Karpas-422 (cell line): ENCODE measurements at regions not wholly inside any gene's neighbourhood (a gene's known extent, or its start where the extent isn't known, plus 50 kb on each side); places are given as distances from the start of the nearest gene placed in this dataset.

Source experiments
- DNase-seq: peaks from one replicate; pipeline ENCODE4 v3.0.0-alpha.2; 2015
- H2AFZ ChIP-seq: fragments of 200-600 bp; sonication (generic); 2 replicates; pipeline ENCODE4 v1.6.1; 2014; ENCODE audit warnings: antibody characterized with exemption, low read length, mixed read lengths
- H3K27ac ChIP-seq: fragments of 200-600 bp; sonication (generic); 2 replicates; pipeline ENCODE4 v1.5.1; 2014; ENCODE audit warnings: mild to moderate bottlenecking, low read length, moderate library complexity
- H3K27me3 ChIP-seq: fragments of 200-600 bp; sonication (generic); 2 replicates; pipeline ENCODE4 v1.6.1; 2014; ENCODE audit warnings: low read length, mixed read lengths
- H3K36me3 ChIP-seq: fragments of 200-600 bp; sonication (generic); 2 replicates; pipeline ENCODE4 v1.6.1; 2014; ENCODE audit warnings: low read length, mixed read lengths; ENCODE audit not compliant: insufficient read depth
- H3K4me1 ChIP-seq: fragments of 200-600 bp; sonication (generic); 2 replicates; pipeline ENCODE4 v1.6.1; 2014; ENCODE audit warnings: mild to moderate bottlenecking, low read length, mixed read lengths
- H3K4me2 ChIP-seq: fragments of 200-600 bp; sonication (generic); 2 replicates; pipeline ENCODE4 v1.6.1; 2014; ENCODE audit warnings: low read length, low read depth, mild to moderate bottlenecking; ENCODE audit not compliant: poor library complexity, severe bottlenecking
- H3K4me3 ChIP-seq: fragments of 200-600 bp; sonication (generic); 2 replicates; pipeline ENCODE4 v1.5.1; 2014; ENCODE audit warnings: mild to moderate bottlenecking, antibody characterized with exemption, low read length, mixed read lengths
- H3K79me2 ChIP-seq: fragments of 200-600 bp; sonication (generic); 2 replicates; pipeline ENCODE4 v1.6.1; 2014; ENCODE audit warnings: mild to moderate bottlenecking, low read length, mixed read lengths
- H3K9ac ChIP-seq: fragments of 200-600 bp; sonication (generic); 2 replicates; pipeline ENCODE4 v1.6.0; 2014; ENCODE audit warnings: low read length
- H3K9me2 ChIP-seq: fragments of 200-600 bp; sonication (generic), shearing (Covaris generic); replicated peaks from 2 replicates; pipeline ENCODE4 v1.6.0; 2014; ENCODE audit warnings: mild to moderate bottlenecking, low read length, moderate library complexity; ENCODE audit not compliant: insufficient read depth
- H3K9me3 ChIP-seq: fragments of 300-700, 200-600 bp; sonication (generic); 2 replicates; pipeline ENCODE4 v1.6.1; 2014; ENCODE audit warnings: low read length, mixed read lengths
- H4K20me1 ChIP-seq: fragments of 200-600 bp; sonication (generic); 2 replicates; pipeline ENCODE4 v1.6.1; 2014; ENCODE audit warnings: mild to moderate bottlenecking, antibody characterized with exemption, low read length, low read depth; ENCODE audit not compliant: insufficient read depth

DNA sequence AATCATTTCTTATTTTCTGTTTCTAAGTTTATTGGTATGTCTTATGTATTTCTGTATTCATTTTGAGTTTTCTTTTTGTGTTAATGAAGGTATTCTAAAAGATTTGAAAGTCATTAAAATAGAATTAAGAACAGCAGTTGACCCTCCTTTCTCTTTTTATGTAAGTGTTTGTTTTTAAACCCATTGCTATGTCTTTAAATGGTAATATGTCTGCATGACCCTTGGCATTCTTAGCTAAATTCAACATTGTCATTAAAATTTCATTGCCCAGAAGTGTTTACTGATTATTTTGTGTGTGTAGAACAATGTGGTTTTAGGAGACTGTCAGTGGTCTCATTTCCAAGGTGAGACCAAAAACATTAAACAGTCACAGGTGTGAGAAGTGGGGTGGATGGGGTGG is 197.8 kb downstream of the PCDH7 start:
- Histone ChIP-seq H3K9me3 (peaks cover 47% of the 10 kb centered on the region), H2AFZ (no peak overlapping the region), H3K4me3 (no peak overlapping the region), H4K20me1 (no peaks in the 10 kb centered on the region), H3K4me1 (no peaks in the 10 kb centered on the region), H3K9me2 (no peaks in the 10 kb centered on the region), H3K9ac (no peak overlapping the region), H3K79me2 (no peaks in the 10 kb centered on the region), H3K36me3 (no peaks in the 10 kb centered on the region), H3K27ac (no peak overlapping the region), H3K4me2 (no peak overlapping the region), H3K27me3 (no peaks in the 10 kb centered on the region)
- no peak for DNase-seq

DNA sequence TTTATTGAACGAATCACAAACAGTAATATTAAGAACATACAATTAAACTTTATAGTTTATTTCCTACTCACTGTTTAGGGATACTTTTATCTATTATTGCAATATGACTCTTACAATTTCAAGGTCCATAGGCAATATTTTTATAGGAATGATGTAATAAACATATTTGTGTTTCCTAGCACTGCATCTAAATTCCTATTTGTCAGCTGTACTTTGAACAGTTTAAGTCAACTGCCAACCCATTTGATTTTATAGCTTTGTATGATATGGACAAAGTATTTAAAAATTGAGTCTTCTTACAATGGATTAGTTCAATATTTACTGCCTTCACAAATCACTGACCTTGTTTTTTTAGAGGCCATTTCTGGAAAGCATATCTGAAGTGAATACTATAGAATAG is 199.3 kb downstream of the PCDH7 start:
- H3K27ac ChIP-seq: no peak overlapping the region
- DNase-seq: no peak
- peaks cover 46% of the 10 kb centered on the region for H3K9me3 ChIP-seq
- H3K4me3 ChIP-seq: no peak overlapping the region
- no peaks in the 10 kb centered on the region for H3K4me1 ChIP-seq
- no peaks in the 10 kb centered on the region for H3K36me3 ChIP-seq
- no peaks in the 10 kb centered on the region for H3K79me2 ChIP-seq
- H3K27me3 ChIP-seq: no peaks in the 10 kb centered on the region
- H4K20me1 ChIP-seq: no peaks in the 10 kb centered on the region
- no peak overlapping the region for H3K9ac ChIP-seq
- H3K9me2 ChIP-seq: no peaks in the 10 kb centered on the region
- no peak overlapping the region for H2AFZ ChIP-seq
- H3K4me2 ChIP-seq: no peak overlapping the region

DNA sequence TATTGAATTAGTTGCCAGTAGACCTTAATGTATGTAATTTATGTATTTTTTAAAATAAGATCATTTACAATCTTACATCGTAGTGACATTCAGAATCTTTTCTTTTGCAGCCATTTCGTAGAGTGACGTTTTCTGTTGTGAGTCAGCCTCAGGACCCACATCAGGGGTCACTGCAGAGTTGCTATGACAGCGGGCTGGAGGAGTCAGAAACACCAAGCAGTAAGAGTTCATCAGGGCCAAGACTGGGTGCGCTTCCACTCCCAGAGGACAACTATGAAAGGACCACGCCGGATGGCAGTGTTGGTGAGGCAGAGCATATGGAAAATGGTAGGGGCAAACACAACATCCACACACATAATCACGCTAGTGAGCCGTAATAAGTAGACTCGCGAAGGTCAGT is 199.9 kb downstream of the PCDH7 start:
- Histone ChIP-seq H3K4me2 (no peak overlapping the region), H3K9ac (no peak overlapping the region), H3K9me2 (no peaks in the 10 kb centered on the region), H3K36me3 (no peaks in the 10 kb centered on the region), H2AFZ (no peak overlapping the region), H3K9me3 (peaks cover 44% of the 10 kb centered on the region), H3K4me3 (no peak overlapping the region), H3K27me3 (no peaks in the 10 kb centered on the region), H3K27ac (no peak overlapping the region), H3K79me2 (no peaks in the 10 kb centered on the region), H3K4me1 (no peaks in the 10 kb centered on the region), H4K20me1 (no peaks in the 10 kb centered on the region)
- DNase-seq: no peak

DNA sequence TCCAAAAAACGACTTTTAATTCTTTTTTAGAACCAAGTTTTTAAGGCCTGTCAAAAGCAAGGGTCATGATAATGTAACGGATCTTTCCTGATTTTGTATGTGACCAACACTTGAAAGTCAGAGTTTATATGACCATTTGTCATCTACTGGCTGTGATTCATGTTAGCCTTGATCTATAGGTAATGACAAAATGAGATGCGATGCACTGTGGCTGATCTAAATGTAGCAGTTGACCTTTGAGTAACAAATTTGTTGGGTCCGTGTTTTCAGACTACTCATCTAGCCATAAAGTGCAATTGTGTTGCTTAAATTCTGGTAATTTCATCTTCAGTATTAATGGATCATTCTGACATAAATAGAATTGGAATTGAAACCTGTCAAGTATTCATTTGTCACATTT is 202.5 kb downstream of the PCDH7 start:
- H3K9ac ChIP-seq: no peak overlapping the region
- H3K79me2 ChIP-seq: no peaks in the 10 kb centered on the region

DNA sequence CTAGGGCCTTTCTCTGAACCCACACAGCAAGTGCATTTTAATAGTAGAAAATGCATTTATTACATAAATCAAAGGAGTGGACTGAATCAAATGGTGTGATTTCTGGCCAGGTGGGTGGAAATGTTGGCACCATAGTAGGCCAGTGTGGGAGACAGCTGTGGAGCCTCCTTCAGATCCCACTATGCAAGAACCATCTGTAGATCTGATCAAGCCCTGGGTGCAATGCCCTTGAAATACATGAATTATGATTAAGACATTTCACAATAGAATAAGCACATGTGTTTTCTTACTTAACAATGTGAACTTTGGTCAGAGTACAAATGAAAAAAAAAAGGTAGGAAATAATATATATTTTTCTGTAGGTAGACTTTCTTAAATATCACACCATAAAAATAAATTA is 204.3 kb downstream of the PCDH7 start:
- Histone ChIP-seq H3K9ac (no peak overlapping the region), H3K27ac (no peak overlapping the region), H3K9me2 (no peaks in the 10 kb centered on the region), H3K36me3 (no peaks in the 10 kb centered on the region), H3K9me3 (peaks cover 23% of the 10 kb centered on the region; the same call in 1 of the 2 replicates), H3K27me3 (no peaks in the 10 kb centered on the region), H3K4me3 (no peak overlapping the region), H3K4me2 (no peak overlapping the region), H3K79me2 (no peaks in the 10 kb centered on the region), H4K20me1 (no peaks in the 10 kb centered on the region), H3K4me1 (no peaks in the 10 kb centered on the region), H2AFZ (no peak overlapping the region)
- no peak for DNase-seq

More for the DNA sequence above, 202.5 kb downstream of the PCDH7 start:
- Histone ChIP-seq H3K27me3 (no peaks in the 10 kb centered on the region), H3K4me2 (no peak overlapping the region), H3K36me3 (no peaks in the 10 kb centered on the region), H3K27ac (no peak overlapping the region), H2AFZ (no peak overlapping the region), H3K4me3 (no peak overlapping the region), H3K9me3 (peaks cover 33% of the 10 kb centered on the region), H3K9me2 (no peaks in the 10 kb centered on the region), H4K20me1 (no peaks in the 10 kb centered on the region), H3K4me1 (no peaks in the 10 kb centered on the region)
- DNase-seq: no peak

DNA sequence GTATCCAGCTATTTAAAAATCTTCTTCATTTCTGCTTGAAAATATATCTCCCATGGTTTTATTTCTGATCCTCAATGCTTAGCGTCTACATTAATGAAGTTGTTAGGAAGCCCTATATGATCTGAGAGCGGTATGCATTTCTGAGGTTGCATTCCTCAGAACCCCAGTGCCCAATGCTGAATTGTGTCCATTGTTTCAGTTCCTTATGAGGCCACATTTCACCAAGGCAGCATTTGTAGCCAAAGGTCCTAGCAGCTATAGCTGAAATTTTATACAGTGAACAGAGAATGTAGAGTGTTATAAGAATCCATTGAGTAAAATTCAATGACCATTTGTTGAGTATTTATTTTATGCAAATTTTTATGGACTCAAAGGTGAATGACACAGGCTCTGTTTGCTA is 209.5 kb downstream of the PCDH7 start:
- DNase-seq: no peak
- no peak overlapping the region for H3K27ac ChIP-seq
- H3K4me1 ChIP-seq: no peaks in the 10 kb centered on the region
- no peaks in the 10 kb centered on the region for H3K79me2 ChIP-seq
- H2AFZ ChIP-seq: no peak overlapping the region
- no peak overlapping the region for H3K4me3 ChIP-seq
- H3K27me3 ChIP-seq: no peaks in the 10 kb centered on the region
- H3K36me3 ChIP-seq: no peaks in the 10 kb centered on the region
- H3K9ac ChIP-seq: no peak overlapping the region
- no peaks in the 10 kb centered on the region for H4K20me1 ChIP-seq
- H3K4me2 ChIP-seq: no peak overlapping the region
- no peaks in the 10 kb centered on the region for H3K9me2 ChIP-seq
- H3K9me3 ChIP-seq: peaks cover 11% of the 10 kb centered on the region

DNA sequence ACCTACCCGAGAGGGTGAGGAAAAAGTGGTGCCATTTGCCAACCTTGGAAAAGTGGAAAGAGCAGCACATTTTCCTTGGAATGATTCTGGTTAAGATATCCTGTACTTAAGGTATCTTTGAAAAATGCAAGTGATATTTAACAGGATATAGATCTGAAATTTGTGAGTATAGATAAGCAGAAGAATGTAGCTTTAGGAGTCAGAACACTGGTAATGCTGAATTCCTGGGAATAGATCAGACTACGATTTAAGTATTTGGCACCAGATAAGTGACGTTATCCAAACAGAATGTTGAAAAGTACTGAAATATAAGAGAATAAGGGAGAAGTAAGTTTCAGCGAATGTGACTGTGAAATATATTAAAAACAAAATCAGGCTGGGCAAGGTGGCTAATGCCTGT is 210.1 kb downstream of the PCDH7 start:
- H3K9ac ChIP-seq: no peak overlapping the region
- no peak overlapping the region for H3K27ac ChIP-seq
- H3K4me3 ChIP-seq: no peak overlapping the region
- H3K27me3 ChIP-seq: no peaks in the 10 kb centered on the region
- DNase-seq: no peak
- H4K20me1 ChIP-seq: no peaks in the 10 kb centered on the region
- H3K36me3 ChIP-seq: no peaks in the 10 kb centered on the region
- no peak overlapping the region for H3K4me2 ChIP-seq
- no peaks in the 10 kb centered on the region for H3K79me2 ChIP-seq
- no peak overlapping the region for H2AFZ ChIP-seq
- H3K9me3 ChIP-seq: peaks cover 11% of the 10 kb centered on the region
- no peaks in the 10 kb centered on the region for H3K4me1 ChIP-seq
- no peaks in the 10 kb centered on the region for H3K9me2 ChIP-seq

DNA sequence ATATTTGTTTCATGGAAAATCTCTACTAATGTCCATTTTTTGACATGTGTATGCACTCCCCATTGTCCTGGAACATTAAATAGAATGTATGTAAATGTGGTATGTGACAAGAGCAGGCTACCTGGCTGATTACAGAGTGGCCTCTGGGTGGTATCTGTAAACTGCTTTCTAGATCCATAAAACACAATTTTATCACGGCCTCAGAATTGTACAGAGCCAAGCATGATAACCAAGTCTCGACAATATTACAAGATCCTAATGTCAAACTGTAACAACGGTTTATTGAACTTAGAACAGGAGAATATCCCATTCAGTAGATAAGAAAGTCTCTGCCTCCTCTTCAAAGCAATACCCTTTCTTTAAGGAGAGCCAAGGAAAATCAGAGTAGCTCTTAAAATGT is 212.4 kb downstream of the PCDH7 start:
- Histone ChIP-seq H4K20me1 (no peaks in the 10 kb centered on the region), H2AFZ (no peak overlapping the region), H3K27ac (no peak overlapping the region), H3K4me3 (no peak overlapping the region), H3K27me3 (no peaks in the 10 kb centered on the region), H3K79me2 (no peaks in the 10 kb centered on the region), H3K36me3 (no peaks in the 10 kb centered on the region), H3K9ac (no peak overlapping the region), H3K9me3 (peaks cover 12% of the 10 kb centered on the region), H3K4me1 (no peaks in the 10 kb centered on the region), H3K9me2 (no peaks in the 10 kb centered on the region), H3K4me2 (no peak overlapping the region)
- no peak for DNase-seq

DNA sequence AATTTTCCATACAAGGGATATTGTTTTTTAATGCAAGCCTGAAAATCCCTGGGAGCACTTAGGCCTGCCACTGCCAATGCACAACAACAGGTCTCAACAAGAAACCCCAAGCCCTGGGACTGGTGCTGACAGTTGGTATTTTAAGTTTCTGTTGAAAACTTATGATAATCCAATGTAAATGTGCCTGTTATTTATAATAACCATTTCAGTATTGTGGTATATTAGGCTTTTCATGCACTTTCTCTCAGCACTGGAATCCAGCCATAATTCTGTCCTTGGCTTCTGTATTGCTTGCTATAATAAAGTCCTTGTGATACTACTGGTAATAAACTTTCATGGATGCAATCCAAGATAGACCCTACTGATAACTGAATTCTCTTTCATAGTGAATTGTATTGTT is 218.9 kb downstream of the PCDH7 start:
- Histone ChIP-seq H3K9me2 (no peaks in the 10 kb centered on the region), H3K4me2 (no peak overlapping the region), H3K9ac (no peak overlapping the region), H3K36me3 (no peaks in the 10 kb centered on the region), H3K27me3 (no peaks in the 10 kb centered on the region), H3K9me3 (peaks cover 15% of the 10 kb centered on the region), H3K79me2 (no peaks in the 10 kb centered on the region), H4K20me1 (no peaks in the 10 kb centered on the region), H3K4me1 (no peaks in the 10 kb centered on the region), H3K4me3 (no peak overlapping the region), H2AFZ (no peak overlapping the region), H3K27ac (no peak overlapping the region)
- DNase-seq: no peak
